ENCODE measurements at regions not wholly inside any gene's neighbourhood (a gene's known extent, or its start where the extent isn't known, plus 50 kb on each side); places are given as distances from the start of the nearest gene placed in this dataset.

DNA sequence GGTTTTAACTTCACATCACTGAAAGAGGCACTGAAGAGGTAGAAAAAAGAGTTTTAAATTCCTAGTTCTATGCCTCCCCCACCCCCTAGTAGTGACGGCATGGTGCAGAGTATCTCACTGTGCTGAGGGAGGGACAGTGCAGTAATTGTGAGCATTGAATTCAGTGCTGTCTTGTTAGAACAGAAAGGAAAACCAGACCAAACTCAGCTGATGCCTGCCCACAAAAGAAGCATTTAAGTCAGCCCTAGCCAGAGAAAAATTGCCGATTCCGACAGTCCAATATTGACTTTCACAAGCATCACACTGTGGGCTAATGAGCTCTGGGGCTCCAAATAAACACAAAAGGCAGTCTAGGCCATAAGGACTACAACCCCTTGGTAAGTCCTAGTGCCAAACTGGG, 417.7 kb downstream of the AR start:
- TF ChIP-seq POLR2AphosphoS5 (IDR thresholded peaks at IDR 0.05; ENCODE audit: low read depth, low read length) (no peak), POLR2A (IDR thresholded peaks at IDR 0.05; ENCODE audit: low read depth, low read length) (no peak), POU2F2 (IDR thresholded peaks at IDR 0.05; ENCODE audit: low read depth, low read length) (no peak), SPI1 (IDR thresholded peaks at IDR 0.05; ENCODE audit: low read depth, low read length) (no peak), TAF1 (IDR thresholded peaks at IDR 0.05; ENCODE audit: low read depth, low read length) (no peak), PAX5 (IDR thresholded peaks at IDR 0.05; ENCODE audit: insufficient read depth, low read length, severe bottlenecking) (no peak)
